ENCODE measurements at regions not wholly inside any gene's neighbourhood (a gene's known extent, or its start where the extent isn't known, plus 50 kb on each side); places are given as distances from the start of the nearest gene placed in this dataset.

DNA sequence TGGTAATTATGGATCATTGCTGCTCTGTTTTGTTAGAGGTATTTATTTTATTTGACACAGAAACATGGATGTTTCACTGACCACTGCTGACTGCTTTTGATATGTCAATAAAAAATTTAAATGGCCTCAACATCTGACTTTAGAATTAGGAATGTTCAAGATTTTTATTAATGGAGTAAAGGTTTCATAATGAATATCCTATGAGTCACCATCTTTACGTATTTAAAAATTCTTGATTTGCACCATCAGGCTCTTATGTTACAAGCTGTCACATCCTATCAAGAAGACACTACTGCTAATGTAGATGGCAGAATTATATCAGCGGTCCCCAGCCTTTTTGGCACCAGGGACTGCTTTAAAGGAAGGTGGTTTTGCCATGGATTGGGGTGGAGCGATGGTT lies 578.7 kb upstream of the NRP1 start:
- Histone ChIP-seq H4K91ac (replicated peaks; ENCODE audit: insufficient read length, low read length) (no peak overlapping the region), H3K4me1 (replicated peaks in 1 of 4; ENCODE audit: control insufficient read depth in 3 of 4, insufficient read depth in 4 of 4, low read length in 3 of 4) (no peaks in the 10 kb centered on the region), H3K56ac (replicated peaks; ENCODE audit: insufficient read length, low read depth, low read length) (no peak overlapping the region), H3K79me2 (ENCODE audit: control insufficient read depth in 1 of 2, insufficient read depth in 2 of 2, low read length in 2 of 2) (no peaks in the 10 kb centered on the region), H3K18ac (ENCODE audit: extremely low read depth, low read length) (no peak overlapping the region), H3K14ac (ENCODE audit: insufficient read length) (no peak overlapping the region), H4K20me1 (replicated peaks in 1 of 2; ENCODE audit: control insufficient read depth in 1 of 2, insufficient read depth in 2 of 2, low read length in 2 of 2) (no peaks in the 10 kb centered on the region), H2AK5ac (ENCODE audit: low read depth, low read length) (no peak overlapping the region), H2BK120ac (replicated peaks; ENCODE audit: low read depth, low read length) (no peak overlapping the region), H3K9ac (replicated peaks in 1 of 4; ENCODE audit: extremely low read depth in 1 of 4, low read depth in 3 of 4, low read length in 3 of 4) (no peak overlapping the region), H3K27me3 (replicated peaks in 1 of 4; ENCODE audit: control insufficient read depth in 3 of 4, extremely low read depth in 1 of 4, insufficient read depth in 3 of 4, low read length in 3 of 4) (no peaks in the 10 kb centered on the region), H4K5ac (ENCODE audit: insufficient read length, low read depth, low read length) (no peak overlapping the region), H3K79me1 (ENCODE audit: low read depth, low read length) (no peaks in the 10 kb centered on the region), H3K4me2 (ENCODE audit: insufficient read depth in 1 of 2, low read depth in 2 of 2, low read length in 2 of 2) (no peak overlapping the region), H3K36me3 (ENCODE audit: control insufficient read depth in 2 of 4, insufficient read depth in 4 of 4, low read length in 3 of 4) (no peaks in the 10 kb centered on the region), H3K9me3 (ENCODE audit: insufficient read depth in 2 of 2, low read depth in 1 of 2, low read length in 1 of 2) (no peaks in the 10 kb centered on the region), H3K4ac (replicated peaks; ENCODE audit: insufficient read length, low read depth, low read length) (no peak overlapping the region), H2AFZ (ENCODE audit: low read length) (no peak overlapping the region), H2BK20ac (ENCODE audit: low read length) (no peak overlapping the region), H3K4me3 (ENCODE audit: extremely low read depth in 1 of 4, insufficient read depth in 2 of 4, low read depth in 3 of 4, low read length in 4 of 4) (no peak overlapping the region), H3K23ac (ENCODE audit: insufficient read length) (no peak overlapping the region), H4K8ac (ENCODE audit: extremely low read depth, insufficient read depth, low read length) (no peak overlapping the region), H3K23me2 (ENCODE audit: low read depth, low read length) (no peaks in the 10 kb centered on the region), H2BK5ac (ENCODE audit: low read depth, low read length) (no peak overlapping the region), H2BK15ac (ENCODE audit: low read length) (no peak overlapping the region), H2BK12ac (ENCODE audit: low read depth, low read length) (no peak overlapping the region), H3K27ac (ENCODE audit: low read depth, low read length) (no peak overlapping the region)
- TF ChIP-seq JUND (IDR thresholded peaks at IDR 0.05; ENCODE audit: low read length), result no peak
- TF ChIP-seq FOSL1 (IDR thresholded peaks at IDR 0.05; ENCODE audit: insufficient read depth, low read depth, low read length), result no peak
- no peak for TF ChIP-seq ASH2L (IDR thresholded peaks at IDR 0.05; ENCODE audit: low read length)
- no peak for TF ChIP-seq BACH1 (IDR thresholded peaks at IDR 0.05; ENCODE audit: low read length)
- no peak for TF ChIP-seq EGR1 (IDR thresholded peaks at IDR 0.05; ENCODE audit: borderline replicate concordance, low read depth, low read length)
- no peak for TF ChIP-seq POU5F1 (IDR thresholded peaks at IDR 0.05; ENCODE audit: low read depth, low read length)
- TF ChIP-seq SP2 (IDR thresholded peaks at IDR 0.05; ENCODE audit: low read length), result no peak
- no peak for TF ChIP-seq TEAD4 (IDR thresholded peaks at IDR 0.05; ENCODE audit: low read depth, low read length)
- DNase-seq (ENCODE audit: low read depth in 1 of 2, low spot score in 2 of 2) (no peak), FAIRE-seq (no peak)
- CTCF ChIA-PET (ENCODE audit: partially characterized antibody), result interaction anchor here (0.6 kb wide), 1 partner anchor 687 kb away, joined by 3 read pairs; no protein-coding TSS in a partner anchor
- WGBS, 2 experiments (ENCODE audit: extremely low coverage in 1 of 2, insufficient coverage in 1 of 2, insufficient read length in 1 of 2, insufficient replicate concordance in 2 of 2, low coverage in 1 of 2, low lambda C conversion rate in 2 of 2, missing lambda C conversion rate in 1 of 2), result 90% methylated on average over 3 of the region's 3 CpGs; no CpG with 5 or more reads in 1 of the 2 experiments
- POLR2A ChIA-PET (ENCODE audit: partially characterized antibody), result no interaction called here

Data from H1 (cell line).